ENCODE measurements at regions not wholly inside any gene's neighbourhood (a gene's known extent, or its start where the extent isn't known, plus 50 kb on each side); places are given as distances from the start of the nearest gene placed in this dataset.

GRCh38 chr11:121844016-121844415, 272.0 kb downstream of the BLID start:
- DNase-seq, result no peak

DNA sequence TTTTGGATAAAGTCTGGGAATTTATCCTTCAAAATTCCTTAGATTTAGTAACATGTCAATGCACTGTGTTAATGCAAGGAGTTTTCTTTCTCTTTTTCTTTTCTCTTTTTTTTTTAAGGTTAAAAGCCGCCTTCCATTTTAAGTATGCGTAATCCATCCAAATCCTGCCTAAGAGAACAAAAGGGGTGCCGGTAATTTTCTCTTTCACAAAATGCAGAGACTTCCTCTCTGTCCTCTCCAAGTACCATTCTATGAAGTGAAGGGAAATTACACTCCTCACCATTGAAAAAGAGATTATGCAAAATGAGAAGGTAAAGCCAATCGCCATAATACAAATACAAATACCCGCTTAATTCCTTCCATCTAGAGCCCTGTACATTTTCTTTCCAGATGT, 273.8 kb downstream of the BLID start:
- no peak for DNase-seq

- DNase-seq, result no peak
Observed at GRCh38 chr11:121841487-121842191, 274.4 kb downstream of the BLID start.

GRCh38 chr11:121839781-121840180, 276.2 kb downstream of the BLID start:
- DNase-seq, result no peak

- no peak for DNase-seq
Observed at GRCh38 chr11:121838571-121838970, 277.4 kb downstream of the BLID start.

GRCh38 chr11:121833970-121834369, 282.0 kb downstream of the BLID start:
- no peak for DNase-seq

DNA sequence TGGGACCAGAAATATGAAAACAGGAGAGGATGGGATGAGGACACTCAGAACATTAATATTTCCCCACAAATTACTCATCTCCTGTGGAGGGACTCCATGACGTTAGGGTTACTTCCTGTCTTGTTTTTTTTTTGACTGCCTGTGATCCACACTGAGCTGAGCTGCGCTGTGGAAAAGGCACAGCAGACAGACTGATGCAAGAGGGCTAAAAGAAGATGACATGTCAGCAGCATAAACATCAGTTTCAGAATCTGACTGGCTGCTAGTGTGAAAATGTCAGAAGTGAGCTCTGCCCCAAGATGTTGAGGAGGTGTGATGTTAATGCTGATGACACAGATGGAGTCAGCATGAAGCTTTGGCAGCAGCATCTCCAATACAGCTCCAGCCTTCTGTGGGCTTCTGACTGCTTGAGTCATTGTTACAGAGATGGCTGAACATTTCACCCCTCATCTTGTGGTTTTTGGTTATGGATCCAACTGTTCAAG, 286.8 kb downstream of the BLID start:
- no peak for DNase-seq

DNA sequence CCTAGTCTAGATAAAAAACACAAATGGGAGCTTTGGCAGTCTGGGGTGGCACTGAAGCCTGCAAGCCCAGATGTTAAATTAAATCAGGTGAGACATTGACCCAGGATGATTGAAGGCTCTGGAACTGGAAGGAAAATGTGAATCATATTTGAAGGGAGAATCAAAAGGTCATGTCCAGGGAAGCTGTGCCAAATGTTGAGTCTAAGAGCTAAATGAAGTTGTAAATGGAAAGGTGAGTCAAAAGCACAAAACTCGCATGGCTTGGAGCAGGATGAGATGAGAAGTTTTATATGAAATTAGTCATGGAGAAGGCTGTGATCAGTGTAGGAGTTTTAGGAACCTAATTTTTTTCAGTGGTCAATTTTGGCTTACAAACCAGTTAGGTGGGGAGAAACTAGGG, 301.1 kb downstream of the BLID start:
- DNase-seq, result no peak

DNA sequence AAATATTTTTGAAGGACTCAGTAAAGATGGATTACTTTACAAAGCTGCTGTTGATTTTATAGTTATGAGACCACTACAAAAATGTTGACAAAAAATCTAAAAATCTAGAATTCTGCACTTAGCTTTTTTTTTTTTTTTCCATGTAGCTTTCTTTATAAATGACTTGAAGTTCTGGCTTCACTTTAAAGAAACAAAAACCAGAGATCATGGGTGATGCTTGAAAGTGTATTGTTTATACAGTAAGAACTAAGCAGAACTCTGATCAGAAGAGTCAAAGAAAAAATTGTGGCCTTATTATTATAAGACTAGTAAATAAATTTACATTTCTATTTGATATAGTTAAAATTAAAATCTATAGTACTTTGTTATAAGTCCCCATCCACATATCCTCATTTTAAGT, 301.7 kb downstream of the BLID start:
- DNase-seq, result no peak

DNA sequence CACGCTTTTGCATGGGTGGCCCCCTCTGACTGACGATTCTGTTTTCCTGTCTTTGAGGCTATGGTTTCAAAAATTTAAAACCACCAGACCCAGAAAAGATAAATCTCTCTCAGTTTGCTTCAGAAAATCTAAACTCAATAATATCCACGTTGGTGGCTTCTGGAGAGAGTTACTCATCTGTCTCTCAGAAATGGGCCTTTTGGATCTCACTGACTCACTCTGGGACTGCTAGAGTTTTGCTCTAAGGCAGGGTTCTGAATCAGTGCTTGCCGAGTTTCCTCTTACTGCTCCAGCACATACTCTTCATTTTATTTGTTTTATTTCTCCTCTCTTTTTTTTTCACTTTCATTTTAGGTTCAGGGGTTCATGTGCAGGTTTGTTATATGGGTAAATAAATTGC, 305.7 kb downstream of the BLID start:
- no peak for DNase-seq

- no peak for DNase-seq
Observed at GRCh38 chr11:121808096-121808495, 307.9 kb downstream of the BLID start.

DNA sequence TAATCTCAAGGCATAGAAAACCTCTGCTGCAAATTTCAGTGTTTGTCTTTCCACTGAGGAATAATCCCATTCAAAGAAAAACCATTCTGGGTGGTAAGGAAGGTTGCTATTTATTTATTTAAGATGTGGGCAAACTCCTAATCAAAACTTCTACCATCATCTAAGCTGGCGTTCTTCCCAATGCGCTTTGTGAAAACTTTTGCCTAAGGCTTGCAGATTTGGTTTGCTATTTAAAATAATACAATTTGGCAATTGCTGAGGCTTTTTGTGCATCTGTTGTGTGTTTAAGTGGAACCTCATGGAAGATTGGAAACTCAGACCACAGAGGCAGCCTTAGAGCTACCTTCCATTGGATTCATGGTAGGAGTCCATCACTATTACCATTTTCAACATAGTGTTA, 309.0 kb downstream of the BLID start:
- no peak for DNase-seq

- no peak for DNase-seq
Observed at GRCh38 chr11:121802542-121802941, 313.5 kb downstream of the BLID start.

- DNase-seq, result no peak
Observed at GRCh38 chr11:121801781-121802180, 314.2 kb downstream of the BLID start.

DNA sequence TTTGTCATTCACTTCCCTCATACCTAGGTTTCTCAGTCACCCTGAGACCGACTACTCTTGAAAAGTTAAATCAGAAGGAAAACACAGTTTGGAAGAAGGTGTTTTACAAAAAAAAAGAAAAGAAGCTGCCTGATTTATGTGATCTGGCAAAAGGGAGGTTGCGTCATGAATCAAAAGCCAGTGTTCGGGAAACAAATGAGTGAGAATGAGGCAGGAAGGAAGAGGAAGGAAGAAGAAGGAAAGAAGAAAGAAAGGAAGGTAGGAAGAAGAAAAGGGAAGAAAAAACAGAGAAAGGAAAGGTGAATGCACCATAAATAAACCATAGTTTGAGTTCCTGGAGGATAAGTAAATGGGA, 314.6 kb downstream of the BLID start:
- DNase-seq, result no peak

- DNase-seq, result no peak
Observed at GRCh38 chr11:121800731-121801393, 315.2 kb downstream of the BLID start.

DNA sequence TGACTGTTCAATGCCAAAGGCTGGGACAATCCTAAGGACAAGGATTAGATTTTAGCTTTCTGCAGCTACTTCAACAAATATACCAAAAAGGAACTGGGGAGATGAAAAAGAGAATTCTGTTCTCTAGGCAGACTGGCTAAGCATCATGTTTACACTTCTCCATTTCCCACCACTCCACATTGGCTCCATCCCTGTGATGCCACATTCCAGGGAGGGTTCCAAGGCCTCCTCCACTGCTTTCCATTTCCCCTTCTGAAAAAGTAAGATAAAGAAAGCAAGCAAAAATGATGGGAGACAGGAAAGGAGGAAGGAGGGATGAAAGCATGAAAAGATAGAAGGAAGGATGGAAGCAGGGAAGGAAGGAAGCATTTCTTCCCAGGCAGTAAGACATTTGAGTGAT, 315.8 kb downstream of the BLID start:
- DNase-seq, result no peak

- no peak for DNase-seq
Observed at GRCh38 chr11:121797496-121797895, 318.5 kb downstream of the BLID start.

DNA sequence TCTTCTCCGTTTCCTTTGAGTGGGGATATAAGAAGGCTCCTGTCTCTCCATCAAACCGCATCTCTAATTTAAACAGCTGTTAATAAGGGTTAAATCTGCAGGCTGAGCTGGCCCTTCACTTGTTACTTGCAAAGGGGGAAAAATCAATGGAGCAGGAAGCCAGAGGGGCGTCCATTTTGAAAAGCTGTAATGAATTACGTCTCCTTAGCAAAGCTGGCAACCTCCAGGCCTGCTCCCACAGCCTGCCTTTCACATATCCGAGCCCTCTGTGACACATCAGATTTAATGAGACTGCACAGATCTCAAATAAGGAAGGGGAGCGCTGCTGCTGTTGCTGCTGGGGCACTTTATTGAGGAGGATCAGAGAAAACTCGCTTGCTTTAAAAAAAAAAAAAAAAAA, 320.8 kb downstream of the BLID start:
- no peak for DNase-seq

GRCh38 chr11:121794671-121795141, 321.3 kb downstream of the BLID start:
- DNase-seq, result no peak

GRCh38 chr11:121793916-121794315, 322.1 kb downstream of the BLID start:
- no peak for DNase-seq

DNA sequence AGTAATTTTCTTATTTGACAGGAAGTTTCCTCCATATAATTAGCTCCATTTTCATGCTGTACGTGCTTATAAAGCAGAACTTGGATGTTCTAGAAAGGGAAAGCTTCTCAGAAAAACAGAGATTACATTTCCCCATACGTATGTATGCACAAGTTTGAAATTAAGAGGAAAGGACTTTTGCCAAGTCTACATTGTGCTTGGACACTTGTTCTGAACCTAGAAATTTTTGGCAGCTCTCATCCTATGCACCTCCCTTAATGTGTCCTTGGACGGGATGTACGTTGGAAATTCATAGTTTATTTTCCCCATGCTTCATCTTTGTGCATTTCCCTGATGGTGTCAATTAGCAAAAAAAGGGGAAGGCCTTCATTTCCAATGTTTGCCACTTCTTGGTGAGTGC, 322.7 kb downstream of the BLID start:
- DNase-seq, result no peak

DNA sequence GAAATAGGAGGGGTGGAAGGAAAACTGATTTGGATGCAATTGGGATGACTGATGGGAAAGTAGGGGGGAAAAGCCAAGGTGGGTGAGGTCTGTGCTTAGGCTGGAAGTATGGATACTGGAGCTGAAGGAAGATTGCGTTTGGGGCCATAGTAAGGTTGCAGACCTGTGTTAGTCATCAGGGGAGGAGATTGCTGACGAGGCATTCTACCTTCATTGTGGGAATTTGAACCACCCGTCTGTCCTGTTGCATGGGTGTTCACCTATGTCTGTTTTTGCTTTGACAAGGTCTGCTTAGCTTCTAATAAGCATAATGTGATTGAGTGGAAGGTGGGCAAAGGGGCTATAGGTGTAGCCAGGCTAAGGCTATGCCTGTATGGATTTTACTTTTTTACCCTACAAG, 323.8 kb downstream of the BLID start:
- no peak for DNase-seq

GRCh38 chr11:121790430-121790829, 325.6 kb downstream of the BLID start:
- no peak for DNase-seq

GRCh38 chr11:121780971-121781370, 328.2 kb upstream of the SORL1-AS1 start:
- no peak for DNase-seq

Measured in CD4-positive, alpha-beta T cell treated with Interleukin-15 for 1 hour (primary cell).